ENCODE measurements at regions not wholly inside any gene's neighbourhood (a gene's known extent, or its start where the extent isn't known, plus 50 kb on each side); places are given as distances from the start of the nearest gene placed in this dataset.

- no peak overlapping the region for H3K4me3 ChIP-seq (replicated peaks; ENCODE audit: insufficient read depth, low read length)
- H3K27me3 ChIP-seq (ENCODE audit: insufficient read depth, poor library complexity, severe bottlenecking) = peaks cover 2% of the 10 kb centered on the region
- TF ChIP-seq REST (IDR thresholded peaks at IDR 0.05; ENCODE audit: insufficient replicate concordance, low read depth) = no peak
- no peak for TF ChIP-seq POLR2AphosphoS5 (IDR thresholded peaks at IDR 0.05; ENCODE audit: low read depth)
- TF ChIP-seq GABPA (IDR thresholded peaks at IDR 0.05; ENCODE audit: low read depth) = no peak
- TF ChIP-seq SPI1 (IDR thresholded peaks at IDR 0.05; ENCODE audit: borderline replicate concordance, low read depth) = no peak
- TF ChIP-seq CTCF (IDR thresholded peaks at IDR 0.05; ENCODE audit: insufficient read depth, low read length) = no peak
- DNase-seq (ENCODE audit: low read depth in 1 of 2, low spot score in 1 of 2) = no peak
- no peak overlapping the region for H3K27ac ChIP-seq (replicated peaks)
Measured at GRCh38 chr2:13015532-13016320, 299.0 kb downstream of the TRIB2 start.

- peaks cover 2% of the 10 kb centered on the region for H3K27me3 ChIP-seq (ENCODE audit: insufficient read depth, poor library complexity, severe bottlenecking)
Measured at GRCh38 chr2:13018490-13018889, 301.8 kb downstream of the TRIB2 start.

More at GRCh38 chr2:13018490-13018889, 301.8 kb downstream of the TRIB2 start:
- TF ChIP-seq GABPA (IDR thresholded peaks at IDR 0.05; ENCODE audit: low read depth) (no peak), REST (IDR thresholded peaks at IDR 0.05; ENCODE audit: insufficient replicate concordance, low read depth) (no peak), CTCF (IDR thresholded peaks at IDR 0.05; ENCODE audit: insufficient read depth, low read length) (no peak), SPI1 (IDR thresholded peaks at IDR 0.05; ENCODE audit: borderline replicate concordance, low read depth) (no peak), POLR2AphosphoS5 (IDR thresholded peaks at IDR 0.05; ENCODE audit: low read depth) (no peak)
- no peak for DNase-seq (ENCODE audit: low read depth in 1 of 2, low spot score in 1 of 2)
- H3K4me3 ChIP-seq (replicated peaks; ENCODE audit: insufficient read depth, low read length) = no peak overlapping the region
- H3K27ac ChIP-seq (replicated peaks) = no peak overlapping the region
